ENCODE measurements at regions not wholly inside any gene's neighbourhood (a gene's known extent, or its start where the extent isn't known, plus 50 kb on each side); places are given as distances from the start of the nearest gene placed in this dataset.
A peak's percentile ranks its signal among the peaks of the same experiment; 100 is the strongest.

- H3K27ac ChIP-seq, result no peak overlapping the region
- H3K9me3 ChIP-seq (replicated peaks), result no peaks in the 10 kb centered on the region; the same call in 1 of the 2 replicates
- no peaks in the 10 kb centered on the region for H3K36me3 ChIP-seq
- H3K4me1 ChIP-seq (replicated peaks), result no peaks in the 10 kb centered on the region
- DNase-seq (ENCODE audit: low read depth in 1 of 2, low spot score in 2 of 2), result no peak
- H3K4me3 ChIP-seq, result no peak overlapping the region
- peaks cover 11% of the 10 kb centered on the region; the same call in 1 of the 2 replicates for H3K27me3 ChIP-seq (replicated peaks)
Observed at GRCh38 chr6:51336185-51336584, 517.5 kb downstream of the TFAP2B start.

GRCh38 chr6:51337277-51337676 is 518.6 kb downstream of the TFAP2B start:
- H3K4me3 ChIP-seq, result no peak overlapping the region
- no peaks in the 10 kb centered on the region for H3K9me3 ChIP-seq (replicated peaks)
- H3K27me3 ChIP-seq (replicated peaks), result peaks cover 6% of the 10 kb centered on the region; the same call in 1 of the 2 replicates
- H3K36me3 ChIP-seq, result no peaks in the 10 kb centered on the region
- DNase-seq (ENCODE audit: low read depth in 1 of 2, low spot score in 2 of 2), result no peak
- H3K4me1 ChIP-seq (replicated peaks), result no peaks in the 10 kb centered on the region
- no peak overlapping the region for H3K27ac ChIP-seq

GRCh38 chr6:51339108-51339507 is 520.4 kb downstream of the TFAP2B start:
- Histone ChIP-seq H3K4me1 (replicated peaks) (no peaks in the 10 kb centered on the region), H3K27ac (no peak overlapping the region), H3K27me3 (replicated peaks) (peaks cover 3% of the 10 kb centered on the region; the same call in 1 of the 2 replicates), H3K9me3 (replicated peaks) (no peaks in the 10 kb centered on the region), H3K4me3 (no peak overlapping the region), H3K36me3 (no peaks in the 10 kb centered on the region)
- no peak for DNase-seq (ENCODE audit: low read depth in 1 of 2, low spot score in 2 of 2)

GRCh38 chr6:51339728-51340127 is 521.1 kb downstream of the TFAP2B start:
- no peaks in the 10 kb centered on the region for H3K9me3 ChIP-seq (replicated peaks)
- H3K36me3 ChIP-seq, result no peaks in the 10 kb centered on the region
- no peak overlapping the region for H3K4me3 ChIP-seq
- no peak for DNase-seq (ENCODE audit: low read depth in 1 of 2, low spot score in 2 of 2)
- H3K4me1 ChIP-seq (replicated peaks), result no peaks in the 10 kb centered on the region
- H3K27ac ChIP-seq, result no peak overlapping the region
- H3K27me3 ChIP-seq (replicated peaks), result peaks cover 3% of the 10 kb centered on the region; the same call in 1 of the 2 replicates

GRCh38 chr6:51342393-51342792 is 523.7 kb downstream of the TFAP2B start:
- Histone ChIP-seq H3K4me1 (replicated peaks) (no peaks in the 10 kb centered on the region), H3K9me3 (replicated peaks) (no peaks in the 10 kb centered on the region), H3K27me3 (replicated peaks) (peaks cover 3% of the 10 kb centered on the region; the same call in 1 of the 2 replicates), H3K4me3 (no peak overlapping the region), H3K27ac (no peak overlapping the region), H3K36me3 (no peaks in the 10 kb centered on the region)
- DNase-seq (ENCODE audit: low read depth in 1 of 2, low spot score in 2 of 2), result no peak

- no peaks in the 10 kb centered on the region for H3K4me1 ChIP-seq (replicated peaks)
- H3K4me3 ChIP-seq, result no peak overlapping the region
- no peak overlapping the region for H3K27ac ChIP-seq
- no peak for DNase-seq (ENCODE audit: low read depth in 1 of 2, low spot score in 2 of 2)
- H3K9me3 ChIP-seq (replicated peaks), result no peaks in the 10 kb centered on the region
- H3K36me3 ChIP-seq, result no peaks in the 10 kb centered on the region
- H3K27me3 ChIP-seq (replicated peaks), result no peaks in the 10 kb centered on the region
Observed at GRCh38 chr6:51349857-51350256, 531.2 kb downstream of the TFAP2B start.

GRCh38 chr6:51350308-51350904 is 531.7 kb downstream of the TFAP2B start:
- peak in 1 of 2 experiments; percentile 2 for DNase-seq (ENCODE audit: low read depth in 1 of 2, low spot score in 2 of 2)
- Histone ChIP-seq H3K4me3 (no peak overlapping the region), H3K27ac (no peak overlapping the region), H3K4me1 (replicated peaks) (no peaks in the 10 kb centered on the region), H3K9me3 (replicated peaks) (no peaks in the 10 kb centered on the region), H3K27me3 (replicated peaks) (no peaks in the 10 kb centered on the region), H3K36me3 (no peaks in the 10 kb centered on the region)

GRCh38 chr6:51352506-51353029 is 533.9 kb downstream of the TFAP2B start:
- Histone ChIP-seq H3K27ac (no peak overlapping the region), H3K36me3 (no peaks in the 10 kb centered on the region), H3K27me3 (replicated peaks) (no peaks in the 10 kb centered on the region), H3K4me3 (no peak overlapping the region), H3K4me1 (replicated peaks) (no peaks in the 10 kb centered on the region), H3K9me3 (replicated peaks) (no peaks in the 10 kb centered on the region)
- DNase-seq (ENCODE audit: low read depth in 1 of 2, low spot score in 2 of 2), result no peak

- Histone ChIP-seq H3K27me3 (replicated peaks) (no peaks in the 10 kb centered on the region; the same call in 1 of the 2 replicates), H3K4me3 (no peak overlapping the region)
Observed at GRCh38 chr6:51360287-51360686, 541.6 kb downstream of the TFAP2B start.

GRCh38 chr6:51365566-51365965 is 546.9 kb downstream of the TFAP2B start:
- Histone ChIP-seq H3K4me3 (no peak overlapping the region), H3K36me3 (no peaks in the 10 kb centered on the region), H3K27ac (no peak overlapping the region), H3K27me3 (replicated peaks) (no peaks in the 10 kb centered on the region; the same call in 1 of the 2 replicates), H3K9me3 (replicated peaks) (no peaks in the 10 kb centered on the region), H3K4me1 (replicated peaks) (no peaks in the 10 kb centered on the region)
- no peak for DNase-seq (ENCODE audit: low read depth in 1 of 2, low spot score in 2 of 2)

More at GRCh38 chr6:51360287-51360686, 541.6 kb downstream of the TFAP2B start:
- Histone ChIP-seq H3K36me3 (no peaks in the 10 kb centered on the region), H3K9me3 (replicated peaks) (no peaks in the 10 kb centered on the region), H3K27ac (no peak overlapping the region), H3K4me1 (replicated peaks) (no peaks in the 10 kb centered on the region)
- no peak for DNase-seq (ENCODE audit: low read depth in 1 of 2, low spot score in 2 of 2)

- no peak overlapping the region for H3K4me3 ChIP-seq
- H3K9me3 ChIP-seq (replicated peaks), result no peaks in the 10 kb centered on the region
- H3K4me1 ChIP-seq (replicated peaks), result no peaks in the 10 kb centered on the region
- H3K27ac ChIP-seq, result no peak overlapping the region
- H3K27me3 ChIP-seq (replicated peaks), result no peaks in the 10 kb centered on the region
- DNase-seq (ENCODE audit: low read depth in 1 of 2, low spot score in 2 of 2), result no peak
- no peaks in the 10 kb centered on the region for H3K36me3 ChIP-seq
Observed at GRCh38 chr6:51369485-51369884, 550.8 kb downstream of the TFAP2B start.

GRCh38 chr6:51382847-51383246 is 564.2 kb downstream of the TFAP2B start:
- Histone ChIP-seq H3K36me3 (no peaks in the 10 kb centered on the region), H3K27me3 (replicated peaks) (no peaks in the 10 kb centered on the region), H3K27ac (no peak overlapping the region), H3K4me1 (replicated peaks) (no peaks in the 10 kb centered on the region), H3K9me3 (replicated peaks) (no peaks in the 10 kb centered on the region), H3K4me3 (no peak overlapping the region)
- DNase-seq (ENCODE audit: low read depth in 1 of 2, low spot score in 2 of 2), result no peak

GRCh38 chr6:51384736-51385135 is 566.1 kb downstream of the TFAP2B start:
- DNase-seq (ENCODE audit: low read depth in 1 of 2, low spot score in 2 of 2), result no peak
- H3K9me3 ChIP-seq (replicated peaks), result no peaks in the 10 kb centered on the region
- no peaks in the 10 kb centered on the region for H3K27me3 ChIP-seq (replicated peaks)
- H3K27ac ChIP-seq, result no peak overlapping the region
- no peaks in the 10 kb centered on the region for H3K36me3 ChIP-seq
- H3K4me1 ChIP-seq (replicated peaks), result no peaks in the 10 kb centered on the region
- H3K4me3 ChIP-seq, result no peak overlapping the region

GRCh38 chr6:51386347-51386836 is 567.7 kb downstream of the TFAP2B start:
- H3K36me3 ChIP-seq, result no peaks in the 10 kb centered on the region
- no peak overlapping the region for H3K4me3 ChIP-seq
- no peaks in the 10 kb centered on the region for H3K27me3 ChIP-seq (replicated peaks)
- H3K4me1 ChIP-seq (replicated peaks), result no peaks in the 10 kb centered on the region
- H3K9me3 ChIP-seq (replicated peaks), result no peaks in the 10 kb centered on the region
- H3K27ac ChIP-seq, result no peak overlapping the region
- DNase-seq (ENCODE audit: low read depth in 1 of 2, low spot score in 2 of 2), result no peak

All from SJSA1 (cell line).